Uterus (tissue), 2 donors: ENCODE measurements at regions not wholly inside any gene's neighbourhood (a gene's known extent, or its start where the extent isn't known, plus 50 kb on each side); places are given as distances from the start of the nearest gene placed in this dataset.

ENCODE experiments used
- POLR2A ChIP-seq, 2 donors: fragments of 450-650 bp; IDR thresholded peaks; one replicate each; pipeline ENCODE4 v1.6.1; 2016; ENCODE audit warnings: antibody characterized with exemption in 2 of 2, mild to moderate bottlenecking in 1 of 2, moderate library complexity in 1 of 2
- TF ChIP-seq, protein P1 (sequence below), 4 experiments: fragments of 200-600 bp in 2 of 4; fragments of 450-650 bp in 2 of 4; sonication (generic) in 2 of 4; IDR thresholded peaks; one replicate each; pipeline ENCODE4 v1.5.1; 2016 to 2019; ENCODE audit warnings: antibody characterized with exemption in 4 of 4, mild to moderate bottlenecking in 2 of 4, moderate library complexity in 1 of 4

DNA sequence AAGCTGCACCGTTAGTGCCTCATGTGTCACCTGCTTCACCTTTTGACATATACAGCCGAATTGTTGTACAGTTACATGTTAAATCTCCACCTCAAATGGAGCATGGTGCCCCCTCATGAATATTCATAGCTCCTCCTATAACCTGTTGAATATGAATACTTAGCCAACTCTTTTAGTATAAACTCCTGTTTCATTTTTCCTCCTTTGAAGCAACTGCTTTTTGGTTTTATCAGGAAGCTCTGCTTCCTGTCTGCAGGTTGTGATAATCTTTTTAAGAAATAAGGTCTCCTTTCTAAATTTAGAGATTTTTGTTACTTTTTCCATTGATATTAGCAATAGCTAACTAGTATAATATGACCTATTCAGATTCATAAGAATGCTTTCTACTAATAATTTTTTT is 1429.2 kb upstream of the AGA start:
- TF ChIP-seq, protein P1, sequence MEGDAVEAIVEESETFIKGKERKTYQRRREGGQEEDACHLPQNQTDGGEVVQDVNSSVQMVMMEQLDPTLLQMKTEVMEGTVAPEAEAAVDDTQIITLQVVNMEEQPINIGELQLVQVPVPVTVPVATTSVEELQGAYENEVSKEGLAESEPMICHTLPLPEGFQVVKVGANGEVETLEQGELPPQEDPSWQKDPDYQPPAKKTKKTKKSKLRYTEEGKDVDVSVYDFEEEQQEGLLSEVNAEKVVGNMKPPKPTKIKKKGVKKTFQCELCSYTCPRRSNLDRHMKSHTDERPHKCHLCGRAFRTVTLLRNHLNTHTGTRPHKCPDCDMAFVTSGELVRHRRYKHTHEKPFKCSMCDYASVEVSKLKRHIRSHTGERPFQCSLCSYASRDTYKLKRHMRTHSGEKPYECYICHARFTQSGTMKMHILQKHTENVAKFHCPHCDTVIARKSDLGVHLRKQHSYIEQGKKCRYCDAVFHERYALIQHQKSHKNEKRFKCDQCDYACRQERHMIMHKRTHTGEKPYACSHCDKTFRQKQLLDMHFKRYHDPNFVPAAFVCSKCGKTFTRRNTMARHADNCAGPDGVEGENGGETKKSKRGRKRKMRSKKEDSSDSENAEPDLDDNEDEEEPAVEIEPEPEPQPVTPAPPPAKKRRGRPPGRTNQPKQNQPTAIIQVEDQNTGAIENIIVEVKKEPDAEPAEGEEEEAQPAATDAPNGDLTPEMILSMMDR (IDR thresholded peaks at IDR 0.05): no peak
- TF ChIP-seq POLR2A (IDR thresholded peaks at IDR 0.05): no peak
